GM12873 (cell line): ENCODE measurements at regions not wholly inside any gene's neighbourhood (a gene's known extent, or its start where the extent isn't known, plus 50 kb on each side); places are given as distances from the start of the nearest gene placed in this dataset.

ENCODE experiments used
- CTCF ChIP-seq: IDR thresholded peaks from 2 replicates; pipeline ENCODE4 v1.5.1; 2012; ENCODE audit warnings: low read depth, mild to moderate bottlenecking, moderate library complexity, low read length, control low read depth; ENCODE audit not compliant: insufficient read depth; ENCODE audit errors: missing control alignments

DNA sequence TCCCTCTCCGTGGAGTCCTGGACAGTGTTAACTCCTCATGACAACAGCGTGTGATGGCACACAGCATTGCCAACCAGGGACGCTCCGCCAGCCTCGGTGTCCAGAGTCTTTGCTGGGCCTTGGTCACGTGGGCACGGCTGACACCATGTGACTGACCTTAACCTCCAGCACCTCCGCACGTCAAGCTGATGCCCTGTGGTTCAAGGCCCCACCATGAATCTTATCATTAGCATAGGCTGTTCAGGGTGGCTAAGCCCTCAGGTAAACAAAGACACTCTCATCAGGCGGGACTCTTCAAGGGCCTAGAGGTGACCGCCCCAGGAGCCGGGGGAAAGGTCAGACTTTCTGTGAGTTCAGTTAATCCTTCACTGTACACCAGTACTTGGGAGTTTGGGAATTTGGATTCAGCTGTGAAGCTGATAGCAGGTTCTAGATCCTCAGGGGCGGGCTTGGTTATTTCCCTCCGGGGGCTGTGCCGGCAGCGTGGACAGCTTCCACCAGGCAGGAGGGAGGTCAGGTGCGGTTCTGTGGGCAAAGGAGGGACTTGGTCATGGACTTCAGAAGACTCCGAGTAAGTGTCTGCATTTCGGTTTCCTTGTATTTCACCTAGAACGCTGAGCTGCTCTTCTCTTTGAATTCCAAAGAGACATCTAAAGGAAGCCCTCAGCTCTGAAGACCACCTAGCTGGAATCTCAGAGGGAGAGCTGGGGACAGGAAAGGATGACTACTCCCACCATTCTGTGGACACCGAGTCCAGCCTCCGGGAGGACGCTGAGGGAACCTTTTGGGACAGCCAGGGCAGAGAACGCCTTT is 195.5 kb upstream of the CIBAR2 start:
- TF ChIP-seq CTCF, result no peak

- no peak for TF ChIP-seq CTCF
Measured at GRCh38 chr16:85308611-85309540, 196.6 kb upstream of the CIBAR2 start.

GRCh38 chr16:85309656-85310587 is 197.7 kb upstream of the CIBAR2 start:
- no peak for TF ChIP-seq CTCF

DNA sequence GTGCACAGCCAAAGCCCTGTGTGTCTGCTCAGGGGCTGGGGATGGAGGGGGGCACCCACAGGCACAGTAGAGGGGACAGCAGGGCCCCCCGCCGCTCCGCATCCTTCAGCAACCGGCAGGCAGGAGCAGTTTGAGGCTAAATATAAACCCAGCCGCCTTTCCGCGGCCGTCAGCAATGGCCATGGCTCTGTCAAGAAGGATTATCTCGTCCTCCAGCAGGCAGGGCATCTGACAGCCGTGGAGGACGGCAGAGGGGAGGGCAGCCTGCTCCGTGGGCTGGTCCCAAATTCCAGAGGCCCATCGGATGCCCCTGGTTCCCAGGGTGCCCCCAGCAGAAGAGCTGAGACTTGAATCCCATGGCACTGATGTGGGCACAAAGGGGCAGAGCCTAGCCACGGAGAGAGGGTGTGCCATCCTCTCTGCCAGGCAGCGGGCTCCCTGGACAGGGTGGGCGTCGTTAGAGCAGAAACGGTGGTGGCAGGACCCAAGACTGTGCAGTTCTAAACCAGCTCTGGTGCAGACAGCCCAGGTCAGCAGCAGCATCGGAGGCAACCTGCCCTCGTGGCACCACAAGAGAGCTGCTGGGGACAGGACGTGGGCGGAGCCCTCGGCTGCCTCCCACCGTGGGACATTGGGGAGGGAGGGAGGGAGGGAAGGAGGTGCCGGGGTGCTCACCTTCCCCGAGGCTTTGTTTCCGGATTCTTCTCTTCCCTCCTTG is 198.8 kb upstream of the CIBAR2 start:
- TF ChIP-seq CTCF, result no peak

DNA sequence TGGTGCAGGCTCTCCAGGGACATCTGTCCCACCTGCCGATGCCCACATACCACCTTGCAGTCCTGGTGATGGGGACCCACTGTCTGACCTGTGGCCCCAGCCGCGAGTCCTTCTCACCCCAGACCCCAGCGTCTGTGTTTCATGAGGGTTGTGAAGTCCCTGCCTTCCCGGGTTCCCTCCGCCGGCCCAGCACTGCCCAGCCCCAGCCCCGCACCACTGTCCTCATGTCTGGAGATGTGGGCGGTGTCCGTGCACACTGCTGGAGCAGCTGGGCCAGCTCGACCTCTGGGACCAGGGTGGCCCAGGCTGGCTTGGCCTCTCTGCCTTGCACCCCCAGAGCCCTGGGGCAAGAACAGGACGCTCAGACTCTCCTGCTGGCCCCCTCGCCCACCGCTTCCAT is 199.5 kb upstream of the CIBAR2 start:
- TF ChIP-seq CTCF, result no peak

- TF ChIP-seq CTCF, result no peak
Measured at GRCh38 chr16:85312174-85312573, 199.9 kb upstream of the CIBAR2 start.
